H1 (cell line): ENCODE measurements at regions not wholly inside any gene's neighbourhood (a gene's known extent, or its start where the extent isn't known, plus 50 kb on each side); places are given as distances from the start of the nearest gene placed in this dataset.

Source experiments
- ATF3 ChIP-seq: IDR thresholded peaks from 2 replicates; pipeline ENCODE4 v1.6.1; 2011; ENCODE audit warnings: low read depth, mild to moderate bottlenecking, low read length; ENCODE audit not compliant: insufficient read depth
- KDM1A ChIP-seq: fragments of 200-600, 300-600 bp; sonication (generic); IDR thresholded peaks from 2 replicates; pipeline ENCODE4 v1.7.1; 2016; ENCODE audit warnings: mild to moderate bottlenecking, low read length, borderline replicate concordance
- KDM4A ChIP-seq: IDR thresholded peaks from one replicate; pipeline ENCODE4 v1.7.1; 2012; ENCODE audit warnings: low read depth, mild to moderate bottlenecking, moderate library complexity, low read length, inconsistent platforms; ENCODE audit not compliant: severe bottlenecking
- SP1 ChIP-seq: IDR thresholded peaks from 2 replicates; pipeline ENCODE4 v1.6.1; 2011; ENCODE audit warnings: low read depth, low read length
- ZNF274 ChIP-seq: IDR thresholded peaks from 2 replicates; pipeline ENCODE4 v1.7.0; 2012; ENCODE audit warnings: low read length, borderline replicate concordance; ENCODE audit errors: extremely low read depth

- TF ChIP-seq ZNF274 (no peak), SP1 (no peak), ATF3 (no peak), KDM1A (no peak), KDM4A (no peak)
Measured at GRCh38 chr2:181266614-181267013, 190.6 kb upstream of the ITGA4 start (continued).
